Heart left ventricle (tissue), 13 donors: ENCODE measurements at regions not wholly inside any gene's neighbourhood (a gene's known extent, or its start where the extent isn't known, plus 50 kb on each side); places are given as distances from the start of the nearest gene placed in this dataset.

Experiments used
- POLR2A ChIP-seq, 2 donors: fragments of 450-650 bp; IDR thresholded peaks; one replicate each; pipeline ENCODE4 v1.6.1; 2017; ENCODE audit warnings: antibody characterized with exemption in 2 of 2, mild to moderate bottlenecking in 2 of 2, moderate library complexity in 2 of 2
- TF ChIP-seq, protein P1 (sequence below), 12 donors: fragments of 200-600 bp; sonication (generic) in 4 of 12; IDR thresholded peaks; one replicate each; pipeline versions ENCODE4 v1.5.0 to v1.8.0; 2018 to 2022; ENCODE audit warnings: antibody characterized with exemption in 12 of 12, mild to moderate bottlenecking in 5 of 12
- donor health status: ischemic (EF 13 %, LVEDD 7.1; RV severe dilation, severe dysfunction).
- donor health status: DM: no; HTN: yes; CAD: no.
- donor health status: DM: no; HTN: no; CAD: no.
- donor health status: ischemic (EF 25% LVEDD 6.9; RV normal size, moderate dysfunction).
- donor health status: ischemic (EF 25% LVEDD 5.7; RV mildly dilated, moderate dysfunction).
- donor health status: ischemic (EF 35%, LVEDD 5.7; RV mildly dilated, moderate dysfunction).
- donor health status: nonischemic (EF 11% LVEDD 7.7; RV severe dilation, severe dysfunction).
- donor health status: DM: yes; HTN: yes; CAD: no.
- donor health status: PGD.
- donor health status: ischemic (EF 29% LVEDD 5.4; RV normal size, mild dysfunction).
- donor health status: nonischemic (EF 23%, LVEDD 6.1; RV moderate dilation, normal function).

GRCh38 chr9:135305546-135306180 lies 173.9 kb upstream of the PPP1R26 start:
- TF ChIP-seq, protein P1, sequence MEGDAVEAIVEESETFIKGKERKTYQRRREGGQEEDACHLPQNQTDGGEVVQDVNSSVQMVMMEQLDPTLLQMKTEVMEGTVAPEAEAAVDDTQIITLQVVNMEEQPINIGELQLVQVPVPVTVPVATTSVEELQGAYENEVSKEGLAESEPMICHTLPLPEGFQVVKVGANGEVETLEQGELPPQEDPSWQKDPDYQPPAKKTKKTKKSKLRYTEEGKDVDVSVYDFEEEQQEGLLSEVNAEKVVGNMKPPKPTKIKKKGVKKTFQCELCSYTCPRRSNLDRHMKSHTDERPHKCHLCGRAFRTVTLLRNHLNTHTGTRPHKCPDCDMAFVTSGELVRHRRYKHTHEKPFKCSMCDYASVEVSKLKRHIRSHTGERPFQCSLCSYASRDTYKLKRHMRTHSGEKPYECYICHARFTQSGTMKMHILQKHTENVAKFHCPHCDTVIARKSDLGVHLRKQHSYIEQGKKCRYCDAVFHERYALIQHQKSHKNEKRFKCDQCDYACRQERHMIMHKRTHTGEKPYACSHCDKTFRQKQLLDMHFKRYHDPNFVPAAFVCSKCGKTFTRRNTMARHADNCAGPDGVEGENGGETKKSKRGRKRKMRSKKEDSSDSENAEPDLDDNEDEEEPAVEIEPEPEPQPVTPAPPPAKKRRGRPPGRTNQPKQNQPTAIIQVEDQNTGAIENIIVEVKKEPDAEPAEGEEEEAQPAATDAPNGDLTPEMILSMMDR (IDR thresholded peaks at IDR 0.05) = no peak
- no peak for TF ChIP-seq POLR2A (IDR thresholded peaks at IDR 0.05)
